NCI-H446 (cell line): ENCODE measurements at regions not wholly inside any gene's neighbourhood (a gene's known extent, or its start where the extent isn't known, plus 50 kb on each side); places are given as distances from the start of the nearest gene placed in this dataset.

Experiments used
- DNase-seq, 2 experiments: peaks; one replicate each; lab custom pipeline; 2025; lab: John Stamatoyannopoulos, UW

- DNase-seq: no peak
Measured at GRCh38 chr2:239467956-239468490, 67.2 kb upstream of the HDAC4 start.

DNA sequence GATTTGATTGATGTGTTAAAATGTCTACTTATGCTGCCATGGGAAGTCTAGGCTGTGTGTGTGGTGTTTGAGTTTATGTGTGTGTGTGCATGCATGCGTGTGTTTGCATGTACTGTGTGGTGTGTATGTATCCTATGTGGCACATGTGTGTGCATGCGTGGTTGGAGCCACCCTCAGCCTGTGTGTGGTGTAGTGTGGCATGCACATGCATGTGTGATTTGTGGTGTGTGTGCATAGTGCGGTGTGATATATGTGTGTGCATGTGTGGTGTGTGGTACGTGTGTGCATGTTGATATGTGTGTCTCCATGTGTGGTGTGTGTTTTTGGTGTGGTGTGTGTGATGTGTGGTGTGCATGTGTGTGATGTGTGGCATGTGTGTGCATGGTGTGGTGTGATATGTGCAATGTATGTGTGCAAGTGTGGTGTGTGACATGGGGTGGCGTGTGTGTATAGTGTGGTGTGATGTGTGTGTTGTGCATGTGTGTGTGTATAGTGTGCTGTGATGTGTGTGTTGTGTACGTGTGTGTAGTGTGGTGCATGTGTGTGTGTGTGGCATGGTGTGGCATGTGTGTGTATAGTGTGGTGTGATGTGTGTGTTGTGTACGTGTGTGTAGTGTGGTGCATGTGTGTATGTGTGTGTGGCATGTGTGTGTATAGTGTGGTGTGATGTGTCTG is 66.6 kb upstream of the HDAC4 start:
- DNase-seq: no peak

GRCh38 chr2:239466755-239467271 is 66.0 kb upstream of the HDAC4 start:
- no peak for DNase-seq

DNA sequence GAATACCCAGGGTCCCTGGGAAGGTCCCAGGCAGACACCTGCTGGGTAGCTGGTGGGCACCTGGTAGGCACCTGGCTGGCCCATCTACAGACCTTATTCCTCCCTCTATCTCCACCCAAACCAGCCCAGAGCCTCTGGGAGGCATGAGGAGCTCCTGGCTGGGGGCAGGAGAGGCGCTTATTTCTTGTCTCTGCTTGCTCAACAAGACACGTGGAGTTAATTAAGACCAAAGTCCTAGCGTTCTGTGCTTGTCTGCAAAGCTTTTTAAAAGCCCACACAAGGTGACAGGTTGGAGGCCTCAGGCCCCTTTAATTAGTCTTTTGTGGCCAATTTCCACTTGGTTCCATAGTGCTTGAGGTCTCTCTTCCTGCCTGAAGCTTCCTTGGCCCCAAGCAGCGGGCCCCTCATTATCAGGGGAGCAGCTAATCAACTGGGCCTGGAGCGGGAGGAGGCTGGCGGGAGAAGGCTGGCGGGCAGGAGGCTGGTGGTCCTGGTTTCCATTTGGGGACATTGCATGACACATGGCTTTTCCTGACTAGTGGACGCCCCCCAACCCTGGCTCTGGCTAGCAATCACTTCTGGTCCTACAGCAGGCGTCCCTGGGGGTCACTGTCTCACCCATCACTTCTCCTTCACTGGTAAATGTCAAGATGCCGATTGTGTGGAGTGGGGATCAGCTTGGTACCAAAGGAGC is 65.4 kb upstream of the HDAC4 start:
- DNase-seq: no peak

- peak in 1 of 2 experiments; percentile 28 for DNase-seq
Measured at GRCh38 chr2:239465017-239466001, 64.5 kb upstream of the HDAC4 start.

GRCh38 chr2:239464166-239465016 is 63.6 kb upstream of the HDAC4 start:
- no peak for DNase-seq

- DNase-seq: no peak
Measured at GRCh38 chr2:239463541-239464165, 62.8 kb upstream of the HDAC4 start.

DNA sequence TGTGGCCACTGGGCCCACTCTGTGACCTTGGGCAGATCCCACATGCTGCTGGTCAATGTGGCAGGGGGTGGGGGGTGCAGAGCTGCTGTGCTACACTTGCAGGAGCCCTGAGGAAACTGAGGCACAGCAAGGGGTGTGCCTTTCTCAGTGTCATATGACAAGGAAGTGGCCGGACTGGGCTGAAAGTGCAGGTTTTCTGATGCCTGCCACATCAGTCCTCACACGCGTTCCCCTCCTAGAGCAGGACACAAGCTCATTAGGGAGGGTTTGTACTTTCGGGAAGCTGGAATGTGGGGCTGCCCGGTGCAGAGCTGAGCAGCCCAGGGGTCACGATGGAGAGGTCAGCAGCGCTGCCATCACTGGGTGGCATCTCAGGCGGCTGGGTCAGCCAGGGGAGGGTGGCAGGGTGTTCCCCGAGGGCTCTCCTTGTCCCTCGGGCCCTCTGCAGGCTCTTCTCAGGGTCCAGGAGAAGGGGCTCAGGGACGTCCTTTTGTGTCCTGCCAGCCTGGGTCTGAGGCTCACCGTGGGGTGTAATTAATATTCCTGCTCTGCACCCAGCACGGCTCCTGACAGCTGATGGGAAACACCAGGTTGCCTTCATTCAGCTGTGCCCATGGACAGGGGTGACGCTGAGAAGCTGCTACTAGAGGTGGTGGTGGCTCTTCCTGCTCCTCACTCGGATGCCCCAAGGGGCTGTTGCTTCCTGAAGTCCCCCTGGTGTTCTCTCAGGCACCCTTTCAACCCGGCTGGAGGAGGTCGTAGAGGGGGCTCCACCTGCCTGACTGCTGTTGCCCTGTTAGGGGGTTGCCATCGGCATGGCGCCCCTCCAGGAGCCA is 62.1 kb upstream of the HDAC4 start:
- DNase-seq: no peak

- DNase-seq: no peak
Measured at GRCh38 chr2:239462191-239462515, 61.3 kb upstream of the HDAC4 start.

DNA sequence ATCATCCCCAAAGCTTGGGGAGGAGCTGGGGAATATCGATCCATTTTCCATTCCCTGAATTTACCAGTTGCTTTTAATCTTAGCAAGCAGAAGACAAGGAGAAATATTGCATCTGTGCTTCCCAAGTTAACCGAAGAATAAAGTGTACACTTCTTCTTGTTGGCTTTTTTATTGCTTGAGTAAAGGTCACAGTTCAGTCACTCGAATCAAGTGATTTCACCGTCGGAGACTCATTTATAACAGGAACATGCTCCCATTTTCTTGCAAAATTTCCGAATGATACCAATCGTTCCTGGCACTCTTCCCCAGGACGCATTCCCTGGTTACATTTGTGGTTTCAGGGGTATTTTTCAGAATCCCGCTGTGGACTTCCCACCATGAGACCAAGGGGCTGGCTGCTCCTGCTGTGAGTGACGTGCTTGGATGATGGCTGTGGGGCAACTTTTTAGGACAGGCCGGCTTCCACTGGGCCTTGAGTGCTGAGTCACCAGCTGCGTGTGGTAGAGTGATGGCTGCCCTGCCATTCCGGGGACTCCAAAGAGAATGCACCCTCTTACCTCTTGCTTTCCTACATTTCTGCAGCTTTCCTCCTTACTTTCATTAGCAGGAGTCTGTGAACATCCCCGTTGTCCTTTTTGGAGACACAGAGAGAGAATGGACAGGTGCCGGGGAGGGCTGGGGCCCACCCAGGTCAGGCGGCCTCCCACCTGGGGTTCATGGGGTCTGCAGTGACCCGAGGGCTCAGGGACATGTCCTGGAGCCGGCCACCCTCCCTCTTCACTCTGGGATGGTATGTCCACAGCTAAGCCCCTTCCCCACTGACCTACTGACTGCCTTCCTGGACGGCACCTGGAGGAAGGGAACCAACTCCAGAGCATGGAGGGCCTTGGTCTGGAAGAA is 60.7 kb upstream of the HDAC4 start:
- DNase-seq: no peak

GRCh38 chr2:239460780-239461179 is 60.0 kb upstream of the HDAC4 start:
- DNase-seq: no peak

GRCh38 chr2:239459606-239460005 is 58.8 kb upstream of the HDAC4 start:
- DNase-seq: no peak

DNA sequence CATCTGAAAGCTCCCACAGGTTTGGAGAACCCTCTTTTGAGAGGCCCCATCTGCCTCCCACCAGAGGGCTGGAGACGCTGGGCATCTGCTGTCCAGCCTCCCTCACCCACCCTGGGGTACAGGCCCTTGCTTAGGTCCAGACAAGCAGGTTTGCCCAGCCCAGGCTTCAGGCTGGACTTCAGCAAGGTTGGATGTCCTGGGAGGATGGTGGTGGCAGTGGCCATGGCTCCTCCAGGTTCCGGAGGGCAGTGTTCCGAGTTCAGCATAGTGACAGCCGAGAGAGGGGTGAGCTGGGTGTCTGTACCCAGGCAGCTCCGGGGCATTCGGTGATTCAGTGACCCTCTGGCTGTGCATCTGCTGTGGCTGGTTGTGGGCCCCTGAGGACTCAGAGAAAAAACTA is 58.2 kb upstream of the HDAC4 start:
- no peak for DNase-seq

GRCh38 chr2:239457586-239458445 is 57.0 kb upstream of the HDAC4 start:
- no peak for DNase-seq

DNA sequence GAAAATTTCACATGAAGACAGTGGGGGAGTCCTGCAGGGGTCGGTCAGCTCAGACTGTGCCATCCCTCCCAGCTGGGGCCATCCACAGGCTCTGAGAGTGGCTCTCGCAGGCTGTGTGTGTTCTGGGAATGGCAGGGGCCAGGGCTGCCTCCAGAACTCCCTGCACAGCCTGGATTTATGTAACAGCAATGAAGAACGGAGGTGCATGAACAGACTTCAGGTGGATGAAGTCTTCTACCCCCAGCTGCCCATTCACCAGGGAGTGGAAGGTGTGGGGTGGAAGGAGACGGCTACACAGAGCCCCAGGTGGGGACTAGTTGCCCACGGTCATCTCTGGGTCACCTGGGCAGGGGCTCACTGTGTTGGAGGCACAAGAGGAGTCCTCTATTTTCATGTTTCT is 56.1 kb upstream of the HDAC4 start:
- no peak for DNase-seq

- DNase-seq: no peak
Measured at GRCh38 chr2:239455436-239456203, 54.8 kb upstream of the HDAC4 start.

GRCh38 chr2:239454507-239454906 is 53.7 kb upstream of the HDAC4 start:
- no peak for DNase-seq
